ENCODE measurements at regions not wholly inside any gene's neighbourhood (a gene's known extent, or its start where the extent isn't known, plus 50 kb on each side); places are given as distances from the start of the nearest gene placed in this dataset.

- no peak for DNase-seq
- Histone ChIP-seq H3K9me3 (no peaks in the 10 kb centered on the region), H3K4me3 (ENCODE audit: low read depth, low read length) (no peak overlapping the region), H3K36me3 (ENCODE audit: control insufficient read depth, insufficient read depth, low read length) (0 out of 2 replicates have a peak, but pooled peaks cover 1% of the 10 kb centered on the region), H3K4me1 (peaks cover 51% of the 10 kb centered on the region), H3K27me3 (replicated peaks; ENCODE audit: control insufficient read depth, insufficient read depth, low read length) (no peaks in the 10 kb centered on the region)
- peaks cover 61% of the 10 kb centered on the region for H3K4me1 Mint-ChIP-seq (ENCODE audit: low read depth, unreplicated experiment)
- H3K4me3 Mint-ChIP-seq (ENCODE audit: unreplicated experiment): no peak overlapping the region
- intact Hi-C loops (cut with micrococcal nuclease; ENCODE audit: unreplicated experiment): loop anchor here (10.0 kb wide), 1 partner anchor 231 kb away; no protein-coding TSS in a partner anchor
- no peaks in the 10 kb centered on the region for H3K9me3 Mint-ChIP-seq (ENCODE audit: unreplicated experiment)
- POLR2A ChIA-PET: no interaction called here
- no peaks in the 10 kb centered on the region for H3K27me3 Mint-ChIP-seq (ENCODE audit: insufficient read depth, unreplicated experiment)
- BruUV-seq (replicated peaks): no TSS peak
- H3K36me3 Mint-ChIP-seq (ENCODE audit: insufficient read depth, unreplicated experiment): peaks cover 39% of the 10 kb centered on the region
- TF ChIP-seq, protein P1, sequence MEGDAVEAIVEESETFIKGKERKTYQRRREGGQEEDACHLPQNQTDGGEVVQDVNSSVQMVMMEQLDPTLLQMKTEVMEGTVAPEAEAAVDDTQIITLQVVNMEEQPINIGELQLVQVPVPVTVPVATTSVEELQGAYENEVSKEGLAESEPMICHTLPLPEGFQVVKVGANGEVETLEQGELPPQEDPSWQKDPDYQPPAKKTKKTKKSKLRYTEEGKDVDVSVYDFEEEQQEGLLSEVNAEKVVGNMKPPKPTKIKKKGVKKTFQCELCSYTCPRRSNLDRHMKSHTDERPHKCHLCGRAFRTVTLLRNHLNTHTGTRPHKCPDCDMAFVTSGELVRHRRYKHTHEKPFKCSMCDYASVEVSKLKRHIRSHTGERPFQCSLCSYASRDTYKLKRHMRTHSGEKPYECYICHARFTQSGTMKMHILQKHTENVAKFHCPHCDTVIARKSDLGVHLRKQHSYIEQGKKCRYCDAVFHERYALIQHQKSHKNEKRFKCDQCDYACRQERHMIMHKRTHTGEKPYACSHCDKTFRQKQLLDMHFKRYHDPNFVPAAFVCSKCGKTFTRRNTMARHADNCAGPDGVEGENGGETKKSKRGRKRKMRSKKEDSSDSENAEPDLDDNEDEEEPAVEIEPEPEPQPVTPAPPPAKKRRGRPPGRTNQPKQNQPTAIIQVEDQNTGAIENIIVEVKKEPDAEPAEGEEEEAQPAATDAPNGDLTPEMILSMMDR (IDR thresholded peaks at IDR 0.05; ENCODE audit: insufficient read depth in 1 of 2, low read depth in 1 of 2, low read length in 1 of 2, severe bottlenecking in 1 of 2, unreplicated experiment in 1 of 2): no peak
- CTCF ChIA-PET: no interaction called here
- peak overlapping the region; percentile 8 for H3K27ac Mint-ChIP-seq (ENCODE audit: unreplicated experiment)
Observed at GRCh38 chr6:144335311-144335861, 50.3 kb downstream of the UTRN start.

DNA sequence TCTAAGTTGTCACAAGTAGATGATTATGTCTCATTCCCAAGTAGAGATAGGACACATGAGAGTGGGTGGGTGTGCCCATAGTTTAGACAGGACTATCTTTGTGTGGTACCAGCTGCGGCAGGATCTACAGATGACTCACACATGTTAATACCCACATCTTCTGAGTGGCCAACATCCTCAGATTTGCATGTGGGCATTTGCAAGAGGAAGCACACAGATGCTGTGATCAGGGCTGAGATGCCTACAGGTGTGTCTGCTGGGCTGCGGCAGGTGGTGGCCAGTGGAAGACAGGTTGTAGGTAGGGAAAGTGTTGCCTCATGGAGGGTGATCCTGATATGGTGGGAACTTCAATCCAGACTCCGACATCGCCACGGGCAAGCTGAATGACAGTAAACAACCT is 50.8 kb downstream of the UTRN start:
- Mint-ChIP-seq H3K9me3 (ENCODE audit: unreplicated experiment) (no peaks in the 10 kb centered on the region), H3K4me1 (ENCODE audit: low read depth, unreplicated experiment) (peaks cover 61% of the 10 kb centered on the region), H3K36me3 (ENCODE audit: insufficient read depth, unreplicated experiment) (peaks cover 34% of the 10 kb centered on the region), H3K27ac (ENCODE audit: unreplicated experiment) (peak overlapping the region; percentile 8), H3K4me3 (ENCODE audit: unreplicated experiment) (no peak overlapping the region), H3K27me3 (ENCODE audit: insufficient read depth, unreplicated experiment) (no peaks in the 10 kb centered on the region)
- ChIA-PET CTCF (no interaction called here), POLR2A (no interaction called here)
- no peaks in the 10 kb centered on the region for H3K9me3 ChIP-seq
- 0 out of 2 replicates have a peak, but pooled peaks cover 1% of the 10 kb centered on the region for H3K36me3 ChIP-seq (ENCODE audit: control insufficient read depth, insufficient read depth, low read length)
- H3K4me1 ChIP-seq: peaks cover 53% of the 10 kb centered on the region
- TF ChIP-seq, protein P1 (IDR thresholded peaks at IDR 0.05; ENCODE audit: insufficient read depth in 1 of 2, low read depth in 1 of 2, low read length in 1 of 2, severe bottlenecking in 1 of 2, unreplicated experiment in 1 of 2): no peak
- no peak for DNase-seq
- no peak overlapping the region for H3K4me3 ChIP-seq (ENCODE audit: low read depth, low read length)
- BruUV-seq (replicated peaks): no TSS peak
- no peaks in the 10 kb centered on the region for H3K27me3 ChIP-seq (replicated peaks; ENCODE audit: control insufficient read depth, insufficient read depth, low read length)
- intact Hi-C loops (cut with micrococcal nuclease; ENCODE audit: unreplicated experiment): loop anchor here (10.0 kb wide), 1 partner anchor 231 kb away; no protein-coding TSS in a partner anchor

DNA sequence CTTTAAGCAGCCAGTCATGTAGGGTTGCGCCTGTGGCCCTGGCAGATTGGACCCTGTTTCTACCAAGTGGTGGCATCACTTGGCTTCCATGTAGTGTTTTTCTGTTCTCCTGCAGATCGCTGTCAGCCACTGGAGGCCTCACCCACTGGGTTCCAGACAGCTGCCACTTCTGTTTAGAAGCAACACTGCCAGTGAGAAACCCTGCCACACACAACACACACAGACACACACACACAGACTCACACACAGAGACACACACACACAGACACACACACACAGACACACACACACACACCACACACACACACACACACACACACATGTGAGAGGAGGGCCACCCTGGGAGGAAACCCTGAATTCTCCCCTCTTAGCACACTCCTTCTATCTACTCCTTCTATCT is 51.8 kb downstream of the UTRN start:
- POLR2A ChIA-PET: no interaction called here

More for the DNA sequence above, 51.8 kb downstream of the UTRN start:
- H3K27me3 ChIP-seq (replicated peaks; ENCODE audit: control insufficient read depth, insufficient read depth, low read length): no peaks in the 10 kb centered on the region
- BruUV-seq (replicated peaks): no TSS peak
- Mint-ChIP-seq H3K27ac (ENCODE audit: unreplicated experiment) (peak overlapping the region; percentile 10), H3K4me3 (ENCODE audit: unreplicated experiment) (no peak overlapping the region), H3K9me3 (ENCODE audit: unreplicated experiment) (no peaks in the 10 kb centered on the region), H3K27me3 (ENCODE audit: insufficient read depth, unreplicated experiment) (no peaks in the 10 kb centered on the region), H3K36me3 (ENCODE audit: insufficient read depth, unreplicated experiment) (peaks cover 25% of the 10 kb centered on the region), H3K4me1 (ENCODE audit: low read depth, unreplicated experiment) (peaks cover 59% of the 10 kb centered on the region)
- TF ChIP-seq, protein P1 (IDR thresholded peaks at IDR 0.05; ENCODE audit: insufficient read depth in 1 of 2, low read depth in 1 of 2, low read length in 1 of 2, severe bottlenecking in 1 of 2, unreplicated experiment in 1 of 2): no peak
- no peak for DNase-seq
- intact Hi-C loops (cut with micrococcal nuclease; ENCODE audit: unreplicated experiment): loop anchor here (10.0 kb wide), 1 partner anchor 232 kb away; no protein-coding TSS in a partner anchor
- H3K4me1 ChIP-seq: peaks cover 50% of the 10 kb centered on the region
- no peak overlapping the region for H3K4me3 ChIP-seq (ENCODE audit: low read depth, low read length)
- H3K36me3 ChIP-seq (ENCODE audit: control insufficient read depth, insufficient read depth, low read length): 0 out of 2 replicates have a peak, but pooled peaks cover 1% of the 10 kb centered on the region
- H3K9me3 ChIP-seq: no peaks in the 10 kb centered on the region
- CTCF ChIA-PET: no interaction called here
